Mononuclear cell (primary cell): ENCODE measurements at regions not wholly inside any gene's neighbourhood (a gene's known extent, or its start where the extent isn't known, plus 50 kb on each side); places are given as distances from the start of the nearest gene placed in this dataset.
"Not testable (repeated sequence)": the region's sequence is repeated elsewhere in the genome, so short reads cannot be mapped to it uniquely, and the experiment has no call there.

ENCODE experiments used
- H3K27me3 ChIP-seq: 2 replicates; pipeline ENCODE4 v1.6.0; 2011; ENCODE audit warnings: low read length, control low read depth; ENCODE audit not compliant: insufficient read depth
- H3K4me1 ChIP-seq: 2 replicates; pipeline ENCODE4 v1.5.1; 2011; ENCODE audit warnings: mild to moderate bottlenecking, low read length, control low read depth; ENCODE audit not compliant: insufficient read depth
- H3K4me3 ChIP-seq: 2 replicates; pipeline ENCODE4 v1.5.1; 2011; ENCODE audit warnings: mild to moderate bottlenecking, low read length, moderate library complexity
- H3K9me3 ChIP-seq: 2 replicates; pipeline ENCODE4 v1.5.1; 2011; ENCODE audit warnings: low read depth, mild to moderate bottlenecking, control low read depth, low read length

DNA sequence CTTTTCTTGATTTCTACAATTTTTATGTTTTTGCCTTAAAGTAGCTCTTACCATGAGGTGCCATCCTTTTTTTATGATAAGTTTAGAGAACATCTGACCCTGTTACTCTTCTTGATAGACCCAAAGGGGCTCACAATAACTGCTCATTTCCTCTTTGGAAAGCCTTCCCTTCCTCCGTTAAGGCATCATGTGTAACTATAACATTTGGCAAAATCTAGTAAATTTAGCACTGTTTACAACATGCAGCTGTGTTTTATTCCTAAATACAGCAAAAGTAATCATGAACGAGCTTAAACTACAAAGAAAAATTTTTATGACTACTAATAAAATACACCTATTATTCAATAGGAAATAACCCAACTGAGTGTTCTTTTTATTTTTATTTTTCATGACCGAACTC is 705.1 kb downstream of the MAT2B start:
- no peaks in the 10 kb centered on the region for H3K4me1 ChIP-seq
- H3K4me3 ChIP-seq, result no peak overlapping the region
- H3K27me3 ChIP-seq, result no peaks in the 10 kb centered on the region
- no peaks in the 10 kb centered on the region for H3K9me3 ChIP-seq

DNA sequence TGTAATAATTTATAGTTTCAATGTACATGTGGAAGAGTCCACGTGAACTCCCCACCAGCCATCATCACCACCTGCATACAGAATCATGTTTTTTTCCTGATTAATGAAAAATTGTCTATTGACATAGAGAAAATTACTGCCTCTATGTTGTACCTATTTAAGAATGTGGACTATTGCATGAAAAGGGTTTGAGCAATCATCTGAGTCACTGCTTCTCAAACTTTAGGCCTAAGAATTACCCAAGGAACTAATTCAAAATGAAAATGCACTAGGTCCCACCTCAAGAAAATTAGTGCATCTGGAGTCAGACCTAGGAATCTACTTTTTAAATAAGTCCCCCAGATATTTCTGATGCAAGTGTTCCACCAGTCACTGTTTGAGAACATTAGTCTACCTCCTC is 709.3 kb downstream of the MAT2B start:
- no peaks in the 10 kb centered on the region for H3K27me3 ChIP-seq

DNA sequence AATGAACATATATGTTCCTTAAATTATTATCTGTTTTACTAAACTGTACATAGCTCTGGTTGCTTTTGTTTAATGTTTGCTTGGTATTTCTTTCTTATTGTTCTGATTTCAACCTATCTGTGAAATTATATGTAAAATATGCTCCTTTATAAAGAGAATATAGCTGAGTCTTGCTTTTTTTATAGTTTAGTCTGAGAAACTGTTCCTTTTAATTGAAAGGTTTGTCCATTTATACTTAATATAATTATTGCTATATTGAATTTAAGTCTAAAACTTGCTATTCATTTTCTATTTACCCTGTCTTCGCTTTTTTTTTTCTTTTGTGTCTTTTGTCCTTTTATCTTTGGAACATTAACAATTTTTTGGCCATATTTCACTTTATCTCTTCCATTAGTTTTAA is 712.0 kb downstream of the MAT2B start:
- Histone ChIP-seq H3K27me3 (no peaks in the 10 kb centered on the region), H3K4me1 (no peaks in the 10 kb centered on the region), H3K9me3 (no peaks in the 10 kb centered on the region), H3K4me3 (no peak overlapping the region)

More for the DNA sequence above, 709.3 kb downstream of the MAT2B start:
- H3K4me1 ChIP-seq, result no peaks in the 10 kb centered on the region
- H3K4me3 ChIP-seq, result no peak overlapping the region
- H3K9me3 ChIP-seq, result no peaks in the 10 kb centered on the region

DNA sequence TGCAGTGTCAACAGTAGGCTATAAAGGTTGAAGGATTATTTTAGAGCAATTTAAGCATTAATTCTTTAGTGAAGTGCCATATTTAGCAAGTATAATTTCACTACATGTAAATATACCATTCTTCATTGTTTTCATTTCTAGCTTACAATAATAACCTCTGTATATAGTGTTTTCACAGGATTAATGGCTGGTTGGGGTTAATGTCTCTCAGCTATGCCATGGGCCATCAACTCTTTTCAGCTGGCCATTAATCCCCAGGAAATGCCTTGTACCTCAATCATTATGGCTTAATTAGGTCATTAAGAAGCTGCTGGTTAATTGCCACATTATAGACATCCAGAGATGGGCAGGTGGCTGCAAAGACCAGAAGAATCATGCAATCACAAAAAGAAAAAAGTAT is 715.1 kb downstream of the MAT2B start:
- Histone ChIP-seq H3K9me3 (no peaks in the 10 kb centered on the region), H3K27me3 (no peaks in the 10 kb centered on the region), H3K4me3 (no peak overlapping the region), H3K4me1 (no peaks in the 10 kb centered on the region)

DNA sequence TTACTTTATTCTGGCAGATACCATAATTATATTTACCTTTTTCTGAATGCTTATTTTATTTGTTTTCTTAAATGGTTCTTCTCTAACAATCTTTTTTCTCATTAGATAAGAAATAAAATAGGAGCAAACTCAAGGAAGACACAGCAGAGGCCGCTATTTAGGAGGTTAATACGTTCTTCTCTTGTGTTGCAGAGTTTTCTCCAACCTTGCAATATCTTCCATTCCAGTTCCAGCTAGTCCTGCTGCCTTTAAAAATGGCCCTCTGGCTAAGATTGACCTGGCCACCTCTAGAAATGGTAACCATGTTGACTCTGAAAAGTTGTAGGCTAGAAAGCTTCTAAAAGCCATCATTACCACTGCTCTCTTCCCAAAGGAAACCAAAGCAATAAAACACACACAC is 718.8 kb downstream of the MAT2B start:
- no peak overlapping the region for H3K4me3 ChIP-seq
- H3K4me1 ChIP-seq, result no peaks in the 10 kb centered on the region
- no peaks in the 10 kb centered on the region for H3K27me3 ChIP-seq
- H3K9me3 ChIP-seq, result no peaks in the 10 kb centered on the region

DNA sequence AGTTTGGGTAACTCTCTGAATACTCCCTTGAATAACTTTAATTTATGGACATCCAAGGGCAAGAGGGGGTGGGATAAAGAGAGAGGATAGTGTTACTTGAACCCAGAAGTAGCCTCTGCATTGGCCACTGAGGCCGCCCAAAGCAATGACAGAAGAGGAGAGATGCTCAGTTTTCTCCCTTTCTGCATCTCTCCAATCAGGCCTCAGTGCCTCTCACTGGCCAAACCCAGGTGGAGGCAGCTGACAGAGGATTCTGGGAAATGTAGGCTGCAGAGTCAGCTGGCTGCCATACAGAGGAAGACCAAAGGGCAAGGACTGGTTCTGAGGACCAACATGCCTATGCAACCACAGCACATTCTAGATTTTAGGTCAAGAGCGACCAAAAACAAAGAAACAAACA is 719.4 kb downstream of the MAT2B start:
- no peaks in the 10 kb centered on the region for H3K4me1 ChIP-seq
- no peaks in the 10 kb centered on the region for H3K27me3 ChIP-seq
- H3K9me3 ChIP-seq, result no peaks in the 10 kb centered on the region
- H3K4me3 ChIP-seq, result no peak overlapping the region

DNA sequence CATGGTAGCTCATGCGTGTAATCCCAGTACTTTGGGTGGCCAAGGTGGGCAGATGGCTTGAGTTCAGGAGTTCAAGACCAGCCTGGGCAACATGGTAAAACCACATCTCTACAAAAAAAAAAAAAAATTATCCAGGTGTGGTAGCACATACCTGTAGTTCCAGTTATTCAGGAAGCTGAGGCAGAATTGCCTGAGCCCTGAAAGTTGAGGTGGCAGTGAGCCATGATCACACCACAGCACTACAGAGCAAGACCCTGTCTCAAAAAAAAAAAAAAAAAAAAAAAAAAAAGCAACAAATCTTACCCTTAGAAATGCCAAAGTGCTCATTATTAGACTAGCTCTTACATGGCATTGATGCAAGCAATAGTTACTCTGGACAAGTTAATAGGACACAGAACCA is 724.9 kb downstream of the MAT2B start:
- Histone ChIP-seq H3K4me1 (no peaks in the 10 kb centered on the region), H3K27me3 (no peaks in the 10 kb centered on the region), H3K4me3 (no peak overlapping the region), H3K9me3 (peaks cover 4% of the 10 kb centered on the region)

DNA sequence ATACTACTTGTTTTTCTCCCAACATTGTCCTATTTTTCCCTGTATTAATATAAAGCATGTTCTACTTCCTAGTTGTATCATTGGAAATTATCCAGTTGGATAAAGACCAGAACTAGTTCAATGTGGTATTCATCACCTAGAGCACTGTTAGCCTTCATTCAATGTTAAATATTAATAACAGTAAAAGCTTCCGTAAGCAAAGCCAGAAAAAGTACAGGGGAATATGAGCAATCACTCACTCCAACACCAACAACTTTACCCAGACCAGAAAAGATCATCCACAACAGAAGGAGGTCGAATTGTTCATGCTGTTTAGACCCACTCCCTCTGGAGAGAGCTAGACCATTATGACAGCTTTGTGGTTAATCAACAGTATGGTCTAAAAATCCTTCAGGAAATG is 728.4 kb downstream of the MAT2B start:
- H3K4me3 ChIP-seq, result no peak overlapping the region
- no peaks in the 10 kb centered on the region for H3K4me1 ChIP-seq

DNA sequence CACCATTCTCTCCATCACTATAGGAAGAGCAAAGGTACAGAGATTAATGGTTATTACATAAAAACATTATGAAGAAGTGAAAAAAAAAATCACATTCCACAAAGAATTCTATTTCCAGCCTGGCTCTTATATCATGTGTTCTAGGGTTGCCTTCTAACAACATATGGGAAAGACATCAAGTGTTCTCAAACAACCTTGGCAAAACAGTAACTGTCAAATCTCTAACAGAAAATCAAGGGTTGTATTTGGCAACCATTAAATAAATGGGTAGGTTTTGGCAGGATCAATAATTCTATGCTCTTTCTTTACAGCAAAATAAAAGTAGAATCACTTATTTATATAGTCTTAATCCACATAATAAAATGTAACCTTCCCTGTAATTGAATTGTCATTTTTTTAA is 728.9 kb downstream of the MAT2B start:
- H3K4me3 ChIP-seq, result no peak overlapping the region

More for the DNA sequence above, 728.4 kb downstream of the MAT2B start:
- Histone ChIP-seq H3K27me3 (no peaks in the 10 kb centered on the region), H3K9me3 (peaks cover 4% of the 10 kb centered on the region)

DNA sequence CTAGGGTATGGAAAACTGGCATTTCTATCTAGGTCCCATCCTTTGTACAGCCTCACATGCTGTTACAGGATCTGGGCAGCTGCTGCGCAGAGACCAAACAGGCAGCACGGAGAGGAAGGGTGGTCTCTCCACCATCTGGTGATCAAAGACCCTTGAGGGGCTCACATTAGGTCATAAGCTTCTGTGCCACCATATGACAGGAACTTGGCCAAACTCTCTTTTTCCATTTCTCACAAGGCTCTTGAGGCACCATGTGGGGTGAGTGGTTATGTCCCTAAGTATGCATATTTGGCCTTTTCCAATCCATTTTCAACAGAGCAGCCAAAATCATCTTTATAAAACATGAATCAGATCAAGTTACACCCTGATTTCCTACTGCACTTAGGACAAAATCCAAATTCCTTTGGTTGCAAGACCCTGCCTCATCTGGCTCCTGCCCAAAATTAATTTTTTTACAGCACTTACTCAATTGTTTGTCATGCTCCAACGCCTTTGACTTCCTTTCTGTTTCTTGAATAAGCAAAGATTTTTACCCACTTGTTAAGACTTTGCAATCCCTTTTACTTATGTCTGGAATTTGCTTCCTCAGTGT is 730.0 kb downstream of the MAT2B start:
- Histone ChIP-seq H3K4me1 (no peaks in the 10 kb centered on the region), H3K4me3 (no peak overlapping the region), H3K27me3 (no peaks in the 10 kb centered on the region), H3K9me3 (peaks cover 4% of the 10 kb centered on the region)

More for the DNA sequence above, 728.9 kb downstream of the MAT2B start:
- no peaks in the 10 kb centered on the region for H3K27me3 ChIP-seq
- peaks cover 4% of the 10 kb centered on the region for H3K9me3 ChIP-seq
- no peaks in the 10 kb centered on the region for H3K4me1 ChIP-seq

DNA sequence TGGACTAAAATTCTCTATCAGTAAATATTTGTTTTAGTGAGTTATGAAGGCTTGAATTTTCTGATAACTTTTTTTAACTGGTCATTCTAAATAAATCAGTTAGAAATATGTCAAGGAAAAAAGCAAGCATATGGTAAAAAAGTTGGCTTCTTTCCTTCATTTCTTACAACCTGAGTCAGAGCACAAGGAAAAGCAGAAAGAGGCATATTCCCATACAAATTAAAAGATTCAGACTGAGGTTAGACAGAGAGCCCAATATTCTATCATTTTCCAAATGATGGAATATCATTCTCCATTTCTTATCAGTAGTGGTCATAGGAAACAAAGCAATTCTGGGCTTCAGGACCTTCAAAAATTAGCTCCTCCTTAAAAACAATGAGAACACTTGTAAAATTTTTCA is 732.1 kb downstream of the MAT2B start:
- no peak overlapping the region for H3K4me3 ChIP-seq
- no peaks in the 10 kb centered on the region for H3K4me1 ChIP-seq
- no peaks in the 10 kb centered on the region for H3K27me3 ChIP-seq
- H3K9me3 ChIP-seq, result peaks cover 4% of the 10 kb centered on the region

DNA sequence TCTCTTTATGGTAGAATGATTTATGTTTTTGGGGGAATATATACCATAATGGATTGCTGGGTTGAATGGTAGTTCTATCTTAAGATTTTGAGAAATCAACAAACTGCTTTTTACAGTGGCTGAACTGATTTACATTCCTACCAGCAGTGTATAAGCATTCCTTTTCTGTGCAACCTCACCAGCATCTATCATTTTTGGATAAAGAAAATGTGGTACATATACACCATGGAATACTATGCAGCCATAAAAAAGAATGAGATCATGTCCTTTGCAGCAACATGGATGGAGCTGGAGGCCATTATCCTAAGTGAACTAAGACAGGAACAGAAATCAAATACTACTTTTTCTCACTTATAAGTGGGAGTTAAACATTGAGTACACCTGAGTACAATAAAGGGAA is 746.4 kb downstream of the MAT2B start:
- H3K27me3 ChIP-seq, H3K4me1 ChIP-seq, H3K9me3 ChIP-seq, H3K4me3 ChIP-seq: not testable (repeated sequence)

DNA sequence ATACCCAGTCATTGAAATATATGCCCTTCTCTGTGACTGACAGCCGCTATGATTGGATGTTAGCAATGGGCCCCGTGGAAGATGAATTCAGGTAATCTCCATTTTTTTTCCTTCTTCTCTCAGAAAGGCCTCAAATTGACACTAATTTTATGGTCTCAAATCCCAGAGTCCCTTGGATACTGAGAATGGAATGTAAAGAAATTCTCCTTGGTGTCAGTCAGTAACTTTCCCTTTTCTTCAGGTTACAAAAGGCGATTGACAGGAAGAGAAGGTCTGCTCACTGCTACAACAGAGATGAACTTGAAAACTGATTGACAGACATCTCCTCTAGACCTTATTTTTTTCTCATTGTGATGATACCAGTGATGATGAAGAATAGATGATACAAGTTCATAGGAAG is 748.3 kb downstream of the MAT2B start:
- Histone ChIP-seq H3K4me1 (no peaks in the 10 kb centered on the region), H3K27me3 (no peaks in the 10 kb centered on the region), H3K4me3 (no peak overlapping the region), H3K9me3 (peaks cover 8% of the 10 kb centered on the region)

DNA sequence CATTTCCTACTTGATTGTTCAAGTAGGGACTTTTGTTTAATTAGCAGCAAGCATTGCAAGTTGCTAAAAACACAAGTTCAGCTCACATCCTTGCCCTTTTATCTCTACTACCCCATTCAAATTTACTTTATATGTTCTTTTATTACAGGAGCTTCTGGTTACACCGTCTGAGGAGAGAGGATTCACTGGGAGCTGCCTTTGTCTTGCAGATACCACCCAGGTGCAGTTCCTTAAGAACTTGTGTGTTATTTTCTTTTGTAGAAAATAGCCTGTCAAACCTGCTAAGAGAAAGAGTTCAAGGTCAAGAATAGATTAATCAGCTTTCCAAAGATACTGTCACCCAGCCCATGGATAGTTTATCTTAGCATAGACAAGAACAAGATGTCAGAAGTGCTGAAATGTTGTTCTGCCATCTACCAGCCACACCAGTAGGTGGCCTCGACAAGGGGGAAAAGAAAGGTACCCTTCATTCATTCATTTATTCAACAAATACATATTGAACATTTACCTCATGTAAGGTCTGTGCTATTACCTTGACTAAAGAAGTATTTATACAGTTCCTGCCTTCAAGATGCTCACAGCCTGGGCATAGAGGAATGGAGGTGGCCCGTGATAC is 750.3 kb downstream of the MAT2B start:
- no peaks in the 10 kb centered on the region for H3K27me3 ChIP-seq
- H3K4me3 ChIP-seq, result no peak overlapping the region

DNA sequence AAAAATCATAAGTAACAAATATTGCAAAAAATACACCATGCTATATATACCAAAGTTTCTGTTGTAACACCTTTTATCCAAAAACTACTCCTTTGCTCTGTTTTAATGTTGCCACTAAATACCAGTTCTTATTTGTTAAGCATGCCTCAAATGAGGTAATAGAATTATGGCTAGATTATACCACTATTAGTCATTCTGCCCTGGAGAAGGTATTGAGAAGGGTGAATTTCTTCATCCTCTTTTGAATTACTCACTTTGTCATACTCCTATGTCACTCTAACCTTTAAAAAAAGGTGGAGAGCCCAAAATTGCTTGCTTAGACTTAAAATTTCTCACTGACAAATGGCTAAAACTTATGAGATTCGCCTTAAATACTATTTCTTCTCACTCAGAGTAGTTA is 750.9 kb downstream of the MAT2B start:
- H3K4me1 ChIP-seq, result no peaks in the 10 kb centered on the region
- no peak overlapping the region for H3K4me3 ChIP-seq
- H3K9me3 ChIP-seq, result peaks cover 8% of the 10 kb centered on the region
- no peaks in the 10 kb centered on the region for H3K27me3 ChIP-seq

More for the DNA sequence above, 750.3 kb downstream of the MAT2B start:
- Histone ChIP-seq H3K9me3 (peaks cover 8% of the 10 kb centered on the region), H3K4me1 (no peaks in the 10 kb centered on the region)

DNA sequence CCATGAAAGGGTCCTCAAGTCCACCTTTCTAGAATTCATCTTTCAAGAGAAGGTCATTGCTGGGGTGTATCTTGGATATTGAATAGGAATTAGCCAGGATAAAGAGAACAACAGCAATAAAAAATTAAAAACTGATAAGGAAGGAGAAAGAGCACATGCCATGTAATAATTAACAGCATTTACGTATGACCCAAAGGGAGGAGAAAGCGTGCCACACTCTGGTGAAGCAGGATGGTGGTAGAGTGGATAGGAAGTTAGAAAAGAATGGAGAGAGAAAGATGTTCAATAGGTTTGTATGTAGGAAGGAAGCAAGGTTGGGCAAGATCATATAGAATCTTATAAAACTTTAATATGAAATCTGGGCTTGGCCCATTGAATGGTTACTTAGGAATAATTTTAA is 751.5 kb downstream of the MAT2B start:
- H3K4me3 ChIP-seq, result no peak overlapping the region
- H3K27me3 ChIP-seq, result no peaks in the 10 kb centered on the region
- peaks cover 3% of the 10 kb centered on the region for H3K9me3 ChIP-seq
- H3K4me1 ChIP-seq, result no peaks in the 10 kb centered on the region
